Right renal pelvis (tissue), 4 donors: ENCODE measurements at regions not wholly inside any gene's neighbourhood (a gene's known extent, or its start where the extent isn't known, plus 50 kb on each side); places are given as distances from the start of the nearest gene placed in this dataset.

Source experiments
- DNase-seq, 4 donors: peaks; one replicate each; pipeline ENCODE4 v3.0.0-alpha.2; 2013; ENCODE audit warnings: low read depth in 4 of 4, low spot score in 3 of 4, missing footprints in 1 of 4

GRCh38 chr7:33661430-33662160 lies 243.7 kb upstream of the BMPER start:
- no peak for DNase-seq

GRCh38 chr7:33666531-33666930 lies 238.8 kb upstream of the BMPER start:
- DNase-seq = no peak

- no peak for DNase-seq
Measured at GRCh38 chr7:33667196-33667595, 238.1 kb upstream of the BMPER start.

- DNase-seq = peak in 3 of 4 donors; percentile 20 to 58 (median 48)
Measured at GRCh38 chr7:33669251-33669670, 236.1 kb upstream of the BMPER start.

- DNase-seq = peak in 2 of 4 donors; percentile 25 to 36
Measured at GRCh38 chr7:33671531-33672262, 233.6 kb upstream of the BMPER start.

- no peak for DNase-seq
Measured at GRCh38 chr7:33673029-33673700, 232.2 kb upstream of the BMPER start.

GRCh38 chr7:33674804-33675411 lies 230.4 kb upstream of the BMPER start:
- no peak for DNase-seq

- no peak for DNase-seq
Measured at GRCh38 chr7:33677556-33677955, 227.8 kb upstream of the BMPER start.

- DNase-seq = no peak
Measured at GRCh38 chr7:33678569-33679335, 226.6 kb upstream of the BMPER start.

- DNase-seq = no peak
Measured at GRCh38 chr7:33680682-33681081, 224.7 kb upstream of the BMPER start.

- DNase-seq = no peak
Measured at GRCh38 chr7:33685503-33685902, 219.8 kb upstream of the BMPER start.

- DNase-seq = no peak
Measured at GRCh38 chr7:33685981-33686683, 219.2 kb upstream of the BMPER start.

GRCh38 chr7:33687625-33688024 lies 217.7 kb upstream of the BMPER start:
- DNase-seq = no peak

- no peak for DNase-seq
Measured at GRCh38 chr7:33691180-33691579, 214.2 kb upstream of the BMPER start.

GRCh38 chr7:33692956-33693355 lies 212.4 kb upstream of the BMPER start:
- no peak for DNase-seq

GRCh38 chr7:33694006-33694405 lies 211.3 kb upstream of the BMPER start:
- DNase-seq = no peak

GRCh38 chr7:33697616-33698015 lies 207.7 kb upstream of the BMPER start:
- DNase-seq = no peak

- DNase-seq = no peak
Measured at GRCh38 chr7:33698041-33698440, 207.3 kb upstream of the BMPER start.

GRCh38 chr7:33698692-33699128 lies 206.6 kb upstream of the BMPER start:
- no peak for DNase-seq
